LNCAP (cell line): ENCODE measurements at regions not wholly inside any gene's neighbourhood (a gene's known extent, or its start where the extent isn't known, plus 50 kb on each side); places are given as distances from the start of the nearest gene placed in this dataset.

Experiments used
- CTCF ChIP-seq: fragments of 450-650 bp; IDR thresholded peaks from 2 replicates; pipeline ENCODE4 v1.5.1; 2017; ENCODE audit warnings: mild to moderate bottlenecking

- TF ChIP-seq CTCF, result no peak
Measured at GRCh38 chr10:57418476-57418875, 849.2 kb downstream of the IPMK start.

GRCh38 chr10:57395923-57396322 is 871.8 kb downstream of the IPMK start:
- TF ChIP-seq CTCF, result no peak

GRCh38 chr10:57367412-57367811 is 900.3 kb downstream of the IPMK start:
- TF ChIP-seq CTCF, result no peak

GRCh38 chr10:57362811-57363210 is 904.9 kb downstream of the IPMK start:
- no peak for TF ChIP-seq CTCF

GRCh38 chr10:57353403-57354003 is 914.2 kb downstream of the IPMK start:
- TF ChIP-seq CTCF, result no peak

GRCh38 chr10:57351076-57351475 is 916.6 kb downstream of the IPMK start:
- no peak for TF ChIP-seq CTCF

GRCh38 chr10:57341294-57341693 is 926.4 kb downstream of the IPMK start:
- no peak for TF ChIP-seq CTCF
